ENCODE measurements at regions not wholly inside any gene's neighbourhood (a gene's known extent, or its start where the extent isn't known, plus 50 kb on each side); places are given as distances from the start of the nearest gene placed in this dataset.
"Not testable (repeated sequence)": the region's sequence is repeated elsewhere in the genome, so short reads cannot be mapped to it uniquely, and the experiment has no call there.

DNA sequence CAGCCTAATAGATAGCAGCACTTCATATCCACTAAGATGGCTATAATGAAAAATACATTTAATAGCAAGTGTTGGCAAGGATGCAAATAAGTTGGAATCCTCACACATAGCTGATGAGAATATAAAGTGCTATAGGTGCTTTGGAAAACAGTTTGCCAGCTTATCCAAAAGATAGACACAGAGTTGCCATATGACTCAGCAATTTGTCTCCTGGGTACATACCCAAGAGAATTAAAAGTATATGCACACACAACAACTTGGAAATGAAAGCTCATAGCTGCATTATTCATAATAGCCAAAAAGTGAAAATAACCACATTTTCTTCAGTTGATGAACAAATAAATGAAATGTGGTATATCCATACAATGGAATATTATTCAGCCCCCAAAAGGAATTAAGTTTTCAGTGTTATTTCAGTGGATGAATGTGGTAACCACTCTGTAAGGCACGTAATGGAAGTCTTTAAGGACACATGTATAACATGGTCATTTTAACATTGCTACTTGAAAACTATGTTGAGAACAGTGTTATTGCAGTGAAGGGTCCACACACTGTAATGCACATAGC is 320.9 kb upstream of the ADGRL3 start:
- DNase-seq (ENCODE audit: low read depth in 2 of 2), result no peak

DNA sequence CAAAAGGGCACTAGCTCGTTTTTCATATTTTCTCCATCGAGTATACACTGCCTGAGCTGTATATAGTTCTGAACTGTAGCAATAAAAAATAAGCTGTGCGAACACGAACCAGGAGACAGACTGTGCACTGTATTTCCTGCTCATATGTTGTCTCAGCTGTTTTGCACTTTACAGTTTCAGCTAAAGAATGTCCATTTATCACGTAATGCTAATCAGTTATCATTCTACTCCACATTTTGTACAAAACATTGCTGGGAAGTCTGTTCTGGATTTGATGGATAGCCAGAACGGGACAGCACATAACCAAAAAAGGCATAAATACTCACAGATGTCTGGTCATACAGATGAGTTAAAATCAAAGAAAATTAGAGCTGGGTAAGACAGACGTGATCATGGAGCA is 315.5 kb upstream of the ADGRL3 start:
- DNase-seq (ENCODE audit: low read depth in 2 of 2), result no peak

DNA sequence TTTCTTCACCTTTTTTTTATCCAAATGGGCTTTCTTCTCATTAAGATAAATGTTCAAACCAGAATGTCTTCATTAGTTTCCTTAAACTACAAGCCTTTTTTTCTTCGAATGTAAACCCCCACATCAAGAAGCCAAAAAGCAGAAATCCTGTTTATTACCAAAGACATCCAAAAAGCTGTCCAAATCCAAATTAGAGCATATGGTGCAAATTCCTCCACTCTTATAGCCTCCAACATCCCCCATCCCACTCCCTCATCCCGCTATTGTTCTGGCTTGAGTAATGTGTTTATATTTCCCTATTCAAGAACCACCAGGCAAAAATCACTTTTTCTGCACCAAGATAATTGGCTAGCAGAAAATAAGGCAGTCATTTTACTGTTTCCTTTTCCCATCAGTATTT is 315.1 kb upstream of the ADGRL3 start:
- no peak for DNase-seq (ENCODE audit: low read depth in 2 of 2)

DNA sequence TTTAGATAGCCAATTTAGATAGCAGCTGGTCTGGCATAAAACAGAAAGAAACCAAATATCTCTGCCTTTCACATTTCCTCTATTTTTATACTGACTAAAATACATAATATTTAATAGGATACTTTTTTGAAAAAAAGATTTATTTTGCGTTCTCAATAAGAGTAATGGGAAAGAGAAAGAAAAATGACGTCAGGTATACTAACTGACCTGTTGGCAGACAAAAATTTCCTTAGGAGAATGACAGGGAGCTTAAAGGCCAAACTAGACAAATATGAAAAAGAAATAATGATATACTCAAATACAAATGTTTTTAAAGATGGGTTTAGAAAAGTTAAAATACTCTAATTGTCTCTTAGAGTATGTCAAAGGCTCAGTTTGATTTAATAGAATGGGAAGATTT is 309.4 kb upstream of the ADGRL3 start:
- DNase-seq (ENCODE audit: low read depth in 2 of 2), result no peak

DNA sequence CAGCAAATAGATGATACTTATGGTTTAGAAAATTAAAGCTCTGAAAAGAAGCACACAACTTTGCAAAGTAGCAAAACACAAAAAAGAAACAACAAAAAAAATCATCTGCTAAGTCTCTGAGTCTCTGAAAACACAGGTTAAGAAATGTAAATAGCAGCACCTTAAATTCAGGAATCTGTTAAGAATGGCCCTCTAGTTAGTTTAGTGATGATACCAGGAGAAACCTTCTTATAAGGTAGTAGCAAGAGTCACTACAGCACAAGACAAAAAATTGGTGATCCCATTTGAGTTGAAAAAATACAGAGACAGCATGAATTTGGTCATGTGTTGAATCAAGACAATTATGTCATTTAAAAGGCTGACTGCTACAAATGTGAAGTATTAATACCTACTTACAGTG is 308.2 kb upstream of the ADGRL3 start:
- DNase-seq (ENCODE audit: low read depth in 2 of 2), result no peak

DNA sequence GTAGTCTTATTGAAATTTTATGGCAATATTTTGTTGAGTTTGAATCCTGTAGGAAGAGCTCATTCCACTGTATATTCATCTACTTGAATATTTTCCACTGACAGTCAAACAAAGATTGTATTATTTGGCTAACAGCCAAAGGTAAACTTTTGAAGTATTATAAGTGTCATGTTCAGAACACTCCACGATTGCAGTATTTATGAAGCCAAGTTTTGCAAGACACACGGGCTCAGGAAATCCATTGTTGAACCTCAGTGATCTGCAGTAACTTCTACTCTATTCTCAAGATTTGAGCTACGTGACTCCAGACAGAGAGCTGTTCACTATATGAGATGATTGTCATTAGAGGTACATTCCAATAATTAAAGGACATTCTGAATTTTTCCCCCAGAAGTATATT is 302.7 kb upstream of the ADGRL3 start:
- DNase-seq (ENCODE audit: low read depth in 2 of 2), result no peak

DNA sequence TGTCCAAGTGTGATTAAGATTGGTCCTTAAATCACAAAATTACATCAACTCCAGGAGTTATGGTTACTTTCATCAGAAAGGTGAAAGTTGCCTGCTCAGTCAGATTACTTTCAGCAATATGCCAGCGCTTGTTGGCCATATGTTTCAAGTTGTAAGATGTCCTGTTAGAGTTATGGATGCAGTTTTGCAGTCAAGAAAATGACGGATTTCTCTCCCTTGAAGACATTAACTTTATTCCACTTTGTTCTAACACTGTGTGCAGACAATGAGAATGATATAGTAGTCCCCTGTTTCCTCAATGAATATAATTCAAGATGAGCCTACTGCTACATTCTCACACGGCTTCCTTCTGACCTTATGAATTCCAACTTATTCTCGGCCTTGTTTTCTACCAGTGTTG is 295.0 kb upstream of the ADGRL3 start:
- no peak for DNase-seq (ENCODE audit: low read depth in 2 of 2)

DNA sequence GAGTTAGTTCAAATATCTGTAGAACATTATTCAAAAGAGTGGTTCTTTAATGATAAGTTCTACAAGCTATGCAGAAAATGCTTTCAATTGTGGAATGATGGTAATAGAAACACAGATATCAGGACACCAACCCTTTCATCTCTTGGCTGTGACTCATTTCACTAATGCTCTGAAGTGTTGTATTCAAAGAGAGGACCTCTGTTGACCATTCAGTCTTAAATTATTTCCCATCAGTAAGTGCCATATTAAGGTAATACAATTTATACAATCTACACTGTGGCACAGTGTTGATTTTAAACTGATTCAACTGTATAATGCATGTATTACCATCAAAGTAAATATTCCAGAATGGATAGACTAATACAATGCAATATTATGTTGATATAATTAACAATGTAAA is 289.0 kb upstream of the ADGRL3 start:
- no peak for DNase-seq (ENCODE audit: low read depth in 2 of 2)

DNA sequence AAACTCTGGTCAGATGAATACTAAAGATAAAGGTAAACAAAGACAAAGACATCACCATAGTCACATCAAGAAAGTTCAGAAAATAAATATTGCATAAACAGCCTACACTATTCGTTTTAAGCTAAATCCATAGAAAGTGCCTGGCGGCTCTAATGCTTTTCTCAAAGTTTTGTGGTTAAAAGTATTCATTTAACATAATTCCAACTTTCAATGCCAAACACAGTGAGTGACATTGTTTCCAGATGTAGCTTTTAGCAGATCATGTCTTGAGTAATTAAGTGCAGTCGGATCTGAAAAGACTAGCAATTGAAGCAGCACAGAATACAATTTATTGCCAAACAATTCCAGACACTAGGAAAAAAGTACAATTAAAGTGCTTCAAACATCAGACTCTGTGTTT is 287.1 kb upstream of the ADGRL3 start:
- no peak for DNase-seq (ENCODE audit: low read depth in 2 of 2)

DNA sequence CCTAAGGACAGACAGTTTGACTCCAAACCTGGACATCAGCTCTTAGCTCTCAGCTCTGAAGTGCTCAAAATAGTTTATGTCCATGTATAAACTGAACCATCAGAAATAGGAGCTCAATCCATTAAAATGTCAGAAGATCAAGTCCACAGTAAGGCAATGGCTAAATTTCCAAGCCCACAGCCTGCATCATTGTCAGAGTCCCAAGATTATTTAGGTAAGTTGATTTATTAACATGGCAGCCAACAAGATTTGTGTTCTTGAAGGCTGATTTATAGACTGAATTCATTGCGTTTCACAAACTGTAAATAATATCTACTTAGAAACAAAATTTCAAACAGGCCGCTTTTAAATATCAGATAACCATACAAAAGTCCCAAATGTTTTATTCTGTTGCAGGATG is 286.5 kb upstream of the ADGRL3 start:
- DNase-seq (ENCODE audit: low read depth in 2 of 2), result no peak

DNA sequence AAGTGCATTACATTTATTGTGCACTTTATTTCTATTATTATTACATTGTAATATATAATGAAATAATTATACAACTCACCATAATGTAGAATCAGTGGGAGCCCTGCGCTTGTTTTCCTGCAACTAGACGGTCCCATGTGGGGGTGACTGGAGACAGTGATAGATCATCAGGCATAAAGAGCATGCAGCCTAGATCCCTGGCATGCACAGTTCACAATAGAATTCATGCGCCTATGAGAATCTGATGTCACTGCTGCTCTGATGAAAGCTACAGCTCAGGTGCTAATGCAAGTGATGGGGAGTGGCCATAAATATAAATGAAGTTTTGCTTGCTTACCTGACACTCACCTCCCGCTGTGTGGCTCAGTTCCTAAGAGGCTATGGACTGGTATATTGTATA is 278.4 kb upstream of the ADGRL3 start:
- not testable (repeated sequence) for DNase-seq (ENCODE audit: low read depth in 2 of 2)

DNA sequence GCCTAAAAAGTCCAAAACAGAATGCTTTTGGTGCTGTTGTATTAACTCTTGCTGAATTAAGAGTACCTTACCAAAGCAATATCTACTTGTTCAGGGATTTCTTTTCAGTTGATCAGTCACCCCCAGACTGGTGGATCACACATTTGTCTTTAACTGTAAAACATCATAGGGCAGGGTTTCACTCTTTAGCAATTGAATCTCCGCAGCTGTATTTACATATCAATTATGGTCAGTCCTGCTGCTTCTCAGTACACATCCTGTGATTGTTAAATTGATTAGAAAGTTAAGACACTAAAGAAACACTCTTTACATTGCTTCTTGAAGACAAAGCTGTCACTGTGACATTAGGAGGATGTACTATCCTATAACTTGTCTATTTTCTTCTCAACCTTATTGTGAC is 277.1 kb upstream of the ADGRL3 start:
- DNase-seq (ENCODE audit: low read depth in 2 of 2), result no peak

DNA sequence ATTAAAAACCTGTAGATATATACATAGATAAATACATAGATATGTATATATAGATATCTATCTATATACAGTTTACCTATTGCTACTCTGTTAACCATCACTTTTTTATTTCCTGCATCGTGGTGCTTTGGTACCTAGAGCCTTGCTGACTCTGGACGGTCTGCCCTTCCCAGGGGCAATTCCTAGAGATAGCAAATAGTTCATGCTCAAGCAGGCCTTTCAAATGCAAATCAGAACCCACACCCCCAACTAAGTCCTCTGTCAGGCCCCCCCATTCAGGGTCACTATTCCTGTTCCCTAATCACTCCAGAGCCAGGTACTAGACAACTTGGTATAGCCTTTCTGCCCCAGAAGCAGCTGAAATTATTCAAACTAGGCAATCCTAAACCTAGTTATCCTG is 273.5 kb upstream of the ADGRL3 start:
- DNase-seq (ENCODE audit: low read depth in 2 of 2), result no peak

DNA sequence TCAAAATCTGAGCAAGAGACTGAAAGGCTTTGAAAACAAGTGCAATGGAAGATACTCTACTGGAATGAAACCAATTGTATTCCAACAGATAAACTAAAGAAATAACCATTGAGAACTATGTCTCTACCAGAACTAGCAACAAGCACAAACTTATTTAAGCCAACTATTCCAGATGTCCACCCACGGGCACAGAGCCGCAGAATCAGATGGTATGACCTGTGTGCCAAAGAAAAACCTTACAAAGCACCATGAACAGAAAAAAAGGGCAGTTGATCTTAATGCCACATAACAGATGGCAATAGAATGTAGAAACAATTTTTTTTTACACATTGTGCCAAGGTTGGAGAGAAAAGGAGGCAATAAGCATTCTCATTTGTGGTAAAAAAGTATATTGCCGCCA is 269.3 kb upstream of the ADGRL3 start:
- DNase-seq (ENCODE audit: low read depth in 2 of 2), result no peak

DNA sequence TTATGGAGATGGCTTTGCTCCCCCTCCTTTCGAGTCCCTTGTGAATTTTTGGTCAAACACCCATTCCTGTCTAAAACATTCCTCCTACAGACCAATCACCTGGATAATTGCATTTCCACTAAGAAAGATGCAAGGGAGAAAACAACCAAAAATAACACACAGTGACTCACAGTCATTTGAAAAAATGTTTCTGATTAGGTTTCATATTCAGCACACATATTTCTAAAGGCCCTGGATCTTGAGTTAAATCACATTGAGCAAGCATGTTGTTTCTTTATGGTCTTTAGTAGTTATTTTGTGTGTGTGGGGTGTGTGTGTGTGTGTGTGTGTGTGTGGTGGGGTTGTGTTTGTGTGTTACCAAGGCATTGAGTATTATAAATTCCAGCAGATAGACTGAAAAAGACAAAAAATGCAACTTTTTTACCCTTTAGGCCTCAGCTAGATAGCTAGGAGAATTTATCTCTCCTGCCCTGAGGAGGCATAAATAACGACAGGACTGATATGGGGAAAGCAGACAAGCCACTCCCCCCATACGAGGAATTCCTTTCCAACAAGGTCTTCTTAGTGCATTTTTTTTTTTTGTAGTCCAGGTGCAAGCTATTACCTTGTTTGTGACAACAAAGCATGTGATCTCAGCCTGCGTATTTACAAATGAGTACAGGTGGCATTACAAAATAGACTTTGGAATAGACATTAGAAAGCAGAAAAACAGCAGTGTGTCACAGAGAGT is 265.4 kb upstream of the ADGRL3 start:
- no peak for DNase-seq (ENCODE audit: low read depth in 2 of 2)

DNA sequence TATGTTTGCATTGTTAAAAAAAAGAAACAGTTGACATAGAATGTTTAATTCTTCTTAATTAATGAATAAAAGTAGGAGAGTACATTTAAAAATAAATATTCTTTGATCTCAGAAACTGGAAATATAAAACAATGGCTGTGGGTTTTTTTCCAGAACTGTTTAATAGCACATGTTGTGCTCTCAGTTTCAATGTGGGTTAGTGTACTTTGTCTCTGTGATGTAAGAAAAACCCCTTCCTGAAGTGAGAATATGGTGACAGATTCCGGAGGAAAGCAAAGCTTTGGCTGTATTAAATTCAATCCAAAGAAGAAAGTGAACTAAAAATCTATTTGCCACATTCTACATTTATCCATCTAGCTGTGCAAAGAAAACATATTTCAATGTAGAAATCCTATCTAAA is 261.9 kb upstream of the ADGRL3 start:
- DNase-seq (ENCODE audit: low read depth in 2 of 2), result no peak

DNA sequence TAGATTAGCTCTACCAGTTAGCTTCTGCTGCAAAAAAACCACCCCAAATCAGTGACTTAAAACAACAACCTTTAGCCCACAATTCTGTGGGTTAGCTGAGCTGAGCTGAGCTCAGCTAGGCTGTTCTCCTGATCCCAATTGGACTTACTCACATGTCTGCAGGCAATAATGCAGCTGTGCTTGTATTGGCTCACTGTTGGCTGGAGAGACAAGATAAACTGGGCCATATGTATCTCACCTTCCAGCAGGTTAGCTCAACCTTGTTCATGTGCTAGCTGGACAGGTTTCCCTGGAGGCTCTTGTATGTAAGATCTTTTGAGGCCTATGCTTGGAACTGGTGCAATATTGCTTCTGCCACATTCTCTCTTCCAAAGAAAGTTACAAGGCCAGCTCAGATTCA is 261.5 kb upstream of the ADGRL3 start:
- DNase-seq (ENCODE audit: low read depth in 2 of 2), result no peak

DNA sequence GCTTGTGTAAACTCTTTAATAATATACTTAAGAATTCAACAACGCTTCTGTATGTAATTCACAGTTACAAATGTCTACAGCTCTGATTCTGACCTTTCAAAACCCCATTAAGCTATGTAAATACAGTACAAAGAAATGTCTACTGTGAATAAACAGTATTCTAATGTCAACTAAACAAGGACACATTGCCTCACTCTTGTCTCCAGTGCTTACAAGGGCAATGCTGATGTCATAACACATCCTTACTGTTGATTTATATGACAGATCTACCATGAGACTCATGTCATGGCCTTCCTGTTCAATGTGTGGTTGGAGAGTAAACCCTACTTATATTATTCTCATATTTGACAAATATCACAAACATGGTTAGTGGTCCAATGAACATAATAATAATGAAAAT is 256.1 kb upstream of the ADGRL3 start:
- no peak for DNase-seq (ENCODE audit: low read depth in 2 of 2)

DNA sequence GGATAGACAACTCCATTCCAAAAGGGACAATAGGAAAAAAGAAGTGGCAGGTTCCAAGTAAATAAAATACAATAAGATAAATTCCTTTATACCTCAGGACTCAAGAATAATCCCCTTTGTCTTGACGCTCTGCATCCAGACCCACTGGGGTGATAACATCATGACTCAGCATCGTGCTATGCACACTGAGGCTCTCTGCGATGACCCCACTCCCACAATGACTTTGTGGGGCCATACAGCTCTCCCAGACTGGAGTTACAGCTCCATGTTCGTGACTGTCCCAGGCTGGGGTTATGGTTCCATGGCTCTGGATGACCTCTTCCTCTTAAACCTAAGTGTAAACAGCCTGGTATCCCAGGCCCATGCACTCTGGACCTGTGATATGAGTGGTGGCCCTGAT is 254.5 kb upstream of the ADGRL3 start:
- no peak for DNase-seq (ENCODE audit: low read depth in 2 of 2)

DNA sequence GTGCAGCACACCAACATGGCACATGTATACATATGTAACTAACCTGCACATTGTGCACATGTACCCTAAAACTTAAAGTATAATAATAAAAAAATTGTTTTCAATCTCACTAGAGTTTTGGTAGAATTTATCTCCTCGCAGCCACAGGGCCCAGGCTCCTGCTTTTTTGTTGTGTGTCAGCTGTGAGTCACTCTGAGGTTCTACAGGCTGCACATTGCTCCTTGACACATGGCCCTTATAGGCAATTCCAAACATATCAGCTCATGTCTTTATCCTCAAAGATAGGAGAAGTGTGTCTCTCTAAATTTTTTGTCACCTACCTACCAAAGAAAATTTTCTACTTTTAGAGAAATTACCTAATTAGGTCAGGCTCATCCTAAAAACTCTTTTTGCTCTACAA is 252.1 kb upstream of the ADGRL3 start:
- no peak for DNase-seq (ENCODE audit: low read depth in 2 of 2)

DNA sequence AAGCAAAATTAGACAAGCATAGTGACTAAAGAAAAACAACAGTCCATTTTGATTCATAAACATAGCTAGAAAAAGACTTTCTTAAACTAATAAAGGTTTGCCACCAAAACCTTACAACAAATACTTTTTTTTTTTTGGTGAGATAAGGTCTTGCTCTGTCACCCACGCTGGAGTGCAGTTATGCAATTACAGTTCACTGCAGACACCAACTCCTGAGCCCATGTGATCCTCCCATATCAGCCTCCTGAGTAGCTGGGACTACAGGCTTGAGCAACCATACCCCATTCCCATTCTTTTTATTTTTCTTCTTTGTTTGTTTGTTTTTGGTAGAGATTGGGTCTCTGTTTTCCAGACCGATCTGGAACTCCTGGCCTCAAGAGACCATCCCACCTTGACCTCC is 247.2 kb upstream of the ADGRL3 start:
- DNase-seq (ENCODE audit: low read depth in 2 of 2), result no peak

DNA sequence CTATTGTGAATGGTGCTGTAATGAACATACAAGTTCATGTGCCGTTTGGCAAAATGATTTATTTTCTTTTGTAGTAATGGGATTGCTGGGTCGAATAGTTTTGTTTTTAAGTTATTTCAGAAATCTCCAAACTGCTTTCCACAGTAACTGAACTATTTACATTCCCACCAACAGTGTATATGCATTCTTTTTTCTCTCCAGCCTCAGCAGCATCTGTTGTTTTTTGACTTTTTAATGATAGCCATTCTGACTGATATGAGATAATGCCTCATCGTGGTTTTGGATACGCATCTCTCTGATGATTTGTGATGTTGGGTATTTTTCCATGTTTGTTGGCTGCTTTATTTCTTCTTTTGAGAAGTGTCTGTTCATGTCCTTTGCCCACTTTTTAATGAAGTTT is 246.3 kb upstream of the ADGRL3 start:
- DNase-seq (ENCODE audit: low read depth in 2 of 2), result no peak

DNA sequence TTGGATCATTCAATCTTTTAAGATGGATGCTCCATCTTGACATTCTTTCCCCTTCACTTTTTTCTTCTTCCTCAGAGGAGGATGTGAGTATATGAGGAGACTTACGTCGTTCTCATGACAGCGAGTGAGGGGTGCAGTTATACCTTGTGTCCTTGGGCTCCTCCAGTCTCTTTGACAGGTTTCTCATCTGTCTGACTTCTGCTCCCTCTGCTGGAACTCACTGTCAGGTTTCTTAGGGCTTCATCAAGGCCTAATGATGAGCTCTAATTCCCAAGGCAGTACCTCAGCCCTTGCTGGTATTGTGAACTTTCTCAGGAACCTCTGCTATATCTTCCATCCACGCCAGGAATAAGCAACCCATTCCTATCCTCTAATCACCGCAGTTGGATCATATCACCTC is 237.8 kb upstream of the ADGRL3 start:
- DNase-seq (ENCODE audit: low read depth in 2 of 2), result no peak

DNA sequence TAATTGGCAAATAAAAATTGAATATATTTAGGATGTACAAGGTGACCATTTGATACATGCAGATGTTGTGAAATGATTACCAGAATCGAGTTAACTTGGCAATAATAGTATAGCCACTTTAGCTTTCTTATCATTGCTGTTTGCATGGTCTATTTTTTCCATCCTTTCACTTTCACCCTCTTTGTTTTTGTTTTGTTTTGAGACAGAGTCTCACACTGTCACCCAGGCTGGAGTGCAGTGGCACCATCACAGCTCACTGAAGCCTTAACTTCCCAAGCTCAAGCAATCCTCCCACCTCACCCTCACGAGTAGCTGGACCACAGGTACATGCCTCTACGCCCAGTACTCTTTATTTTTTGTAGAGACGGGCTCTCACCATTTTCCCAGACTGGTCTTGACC is 218.6 kb upstream of the ADGRL3 start:
- no peak for DNase-seq (ENCODE audit: low read depth in 2 of 2)

All from stimulated activated CD4-positive, alpha-beta T cell treated with anti-CD3 and anti-CD28 coated beads, Interleukin-1b, Interleukin-23, amount 100 ng/mL, for 1 hour (primary cell).